ENCODE measurements at regions not wholly inside any gene's neighbourhood (a gene's known extent, or its start where the extent isn't known, plus 50 kb on each side); places are given as distances from the start of the nearest gene placed in this dataset.
"Not testable (repeated sequence)": the region's sequence is repeated elsewhere in the genome, so short reads cannot be mapped to it uniquely, and the experiment has no call there.

- H3K4me3 ChIP-seq (ENCODE audit: low read depth, low read length); POLR2A ChIA-PET; DNase-seq (ENCODE audit: low read depth, low spot score); CTCF ChIA-PET: not testable (repeated sequence)
- TF ChIP-seq, protein P1, sequence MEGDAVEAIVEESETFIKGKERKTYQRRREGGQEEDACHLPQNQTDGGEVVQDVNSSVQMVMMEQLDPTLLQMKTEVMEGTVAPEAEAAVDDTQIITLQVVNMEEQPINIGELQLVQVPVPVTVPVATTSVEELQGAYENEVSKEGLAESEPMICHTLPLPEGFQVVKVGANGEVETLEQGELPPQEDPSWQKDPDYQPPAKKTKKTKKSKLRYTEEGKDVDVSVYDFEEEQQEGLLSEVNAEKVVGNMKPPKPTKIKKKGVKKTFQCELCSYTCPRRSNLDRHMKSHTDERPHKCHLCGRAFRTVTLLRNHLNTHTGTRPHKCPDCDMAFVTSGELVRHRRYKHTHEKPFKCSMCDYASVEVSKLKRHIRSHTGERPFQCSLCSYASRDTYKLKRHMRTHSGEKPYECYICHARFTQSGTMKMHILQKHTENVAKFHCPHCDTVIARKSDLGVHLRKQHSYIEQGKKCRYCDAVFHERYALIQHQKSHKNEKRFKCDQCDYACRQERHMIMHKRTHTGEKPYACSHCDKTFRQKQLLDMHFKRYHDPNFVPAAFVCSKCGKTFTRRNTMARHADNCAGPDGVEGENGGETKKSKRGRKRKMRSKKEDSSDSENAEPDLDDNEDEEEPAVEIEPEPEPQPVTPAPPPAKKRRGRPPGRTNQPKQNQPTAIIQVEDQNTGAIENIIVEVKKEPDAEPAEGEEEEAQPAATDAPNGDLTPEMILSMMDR (IDR thresholded peaks at IDR 0.05; ENCODE audit: insufficient read depth, low read length, missing control alignments), result peak; percentile 20
Observed at GRCh38 chr20:30356854-30357467, 900.5 kb upstream of the DEFB115 start.

DNA sequence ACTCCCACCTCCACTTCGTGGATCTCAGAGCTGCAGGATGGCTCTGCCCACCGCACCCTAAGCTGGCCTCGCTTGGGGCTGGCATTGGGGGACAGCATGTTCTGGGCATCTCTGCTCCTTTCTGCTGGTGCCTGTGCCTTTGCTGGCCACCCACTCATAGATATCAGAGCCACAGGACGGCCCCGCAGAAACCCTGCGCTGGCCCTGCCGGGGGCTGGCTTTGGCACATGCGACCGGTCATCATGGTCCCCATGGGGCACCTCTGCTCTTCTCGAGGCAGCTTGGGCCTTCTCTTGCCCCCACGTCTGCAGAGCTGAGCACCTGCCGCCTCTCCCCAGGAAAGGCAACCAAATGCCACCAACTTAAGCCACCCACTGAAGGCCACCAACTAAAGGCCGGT lies 895.7 kb upstream of the DEFB115 start:
- DNase-seq (ENCODE audit: low read depth, low spot score); H3K4me3 ChIP-seq (ENCODE audit: low read depth, low read length); POLR2A ChIA-PET: not testable (repeated sequence)
- CTCF ChIA-PET, result interaction anchor here (1.0 kb wide), 1 partner anchor 15 kb away, joined by 3 read pairs; no protein-coding TSS in a partner anchor

- POLR2A ChIA-PET; DNase-seq (ENCODE audit: low read depth, low spot score); CTCF ChIA-PET: not testable (repeated sequence)
- H3K4me3 ChIP-seq (ENCODE audit: low read depth, low read length), result peak overlapping the region; percentile 93
Observed at GRCh38 chr20:30376430-30376766, 881.1 kb upstream of the DEFB115 start.

GRCh38 chr20:30376767-30377658 lies 880.5 kb upstream of the DEFB115 start:
- ChIA-PET CTCF (interaction anchor here (0.8 to 1.0 kb wide), 2 partner anchors 12 to 16 kb away, joined by 3 read pairs; no protein-coding TSS in a partner anchor), POLR2A (no interaction called here)
- H3K4me3 ChIP-seq (ENCODE audit: low read depth, low read length), result peak overlapping the region; percentile 93
- DNase-seq (ENCODE audit: low read depth, low spot score), result peak; percentile 14
- TF ChIP-seq, protein P1 (IDR thresholded peaks at IDR 0.05; ENCODE audit: insufficient read depth, low read length, missing control alignments), result peak; percentile 72

- peak overlapping the region; percentile 93; the same call in 1 of the 2 replicates for H3K4me3 ChIP-seq (ENCODE audit: low read depth, low read length)
- POLR2A ChIA-PET; CTCF ChIA-PET; DNase-seq (ENCODE audit: low read depth, low spot score): not testable (repeated sequence)
Observed at GRCh38 chr20:30378317-30378716, 879.1 kb upstream of the DEFB115 start.

- POLR2A ChIA-PET; DNase-seq (ENCODE audit: low read depth, low spot score); H3K4me3 ChIP-seq (ENCODE audit: low read depth, low read length); CTCF ChIA-PET: not testable (repeated sequence)
Observed at GRCh38 chr20:30378721-30379120, 878.7 kb upstream of the DEFB115 start.

- H3K4me3 ChIP-seq (ENCODE audit: low read depth, low read length); POLR2A ChIA-PET; DNase-seq (ENCODE audit: low read depth, low spot score); CTCF ChIA-PET: not testable (repeated sequence)
Observed at GRCh38 chr20:30384841-30385240, 872.6 kb upstream of the DEFB115 start.

GRCh38 chr20:30386099-30386498 lies 871.4 kb upstream of the DEFB115 start:
- CTCF ChIA-PET; H3K4me3 ChIP-seq (ENCODE audit: low read depth, low read length); DNase-seq (ENCODE audit: low read depth, low spot score); POLR2A ChIA-PET: not testable (repeated sequence)

GRCh38 chr20:30387823-30388222 lies 869.6 kb upstream of the DEFB115 start:
- POLR2A ChIA-PET; CTCF ChIA-PET; H3K4me3 ChIP-seq (ENCODE audit: low read depth, low read length); DNase-seq (ENCODE audit: low read depth, low spot score): not testable (repeated sequence)

- CTCF ChIA-PET; POLR2A ChIA-PET; DNase-seq (ENCODE audit: low read depth, low spot score); H3K4me3 ChIP-seq (ENCODE audit: low read depth, low read length): not testable (repeated sequence)
Observed at GRCh38 chr20:30393523-30393922, 863.9 kb upstream of the DEFB115 start.

- H3K4me3 ChIP-seq (ENCODE audit: low read depth, low read length); CTCF ChIA-PET; POLR2A ChIA-PET; DNase-seq (ENCODE audit: low read depth, low spot score): not testable (repeated sequence)
Observed at GRCh38 chr20:30397111-30397510, 860.4 kb upstream of the DEFB115 start.

- POLR2A ChIA-PET; CTCF ChIA-PET; H3K4me3 ChIP-seq (ENCODE audit: low read depth, low read length); DNase-seq (ENCODE audit: low read depth, low spot score): not testable (repeated sequence)
Observed at GRCh38 chr20:30405061-30405460, 852.4 kb upstream of the DEFB115 start.

DNA sequence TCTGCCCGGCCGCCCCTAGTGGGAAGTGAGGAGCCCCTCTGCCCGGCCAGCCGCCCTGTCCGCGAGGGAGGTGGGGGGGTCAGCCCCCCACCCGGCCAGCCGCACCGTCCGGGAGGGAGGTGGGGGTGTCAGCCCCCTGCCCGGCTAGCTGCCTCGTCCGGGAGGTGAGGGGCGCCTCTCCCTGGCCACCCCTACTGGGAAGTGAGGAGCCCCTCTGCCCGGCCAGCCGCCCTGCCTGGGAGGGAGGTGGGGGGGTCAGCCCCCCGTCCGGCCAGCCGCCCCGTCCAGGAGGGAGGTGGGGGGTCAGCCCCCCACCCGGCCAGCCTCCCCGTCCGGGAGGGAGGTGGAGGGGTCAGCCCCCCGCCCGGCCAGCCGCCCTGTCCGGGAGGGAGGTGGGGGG lies 851.9 kb upstream of the DEFB115 start:
- H3K4me3 ChIP-seq (ENCODE audit: low read depth, low read length); POLR2A ChIA-PET; CTCF ChIA-PET; DNase-seq (ENCODE audit: low read depth, low spot score): not testable (repeated sequence)

DNA sequence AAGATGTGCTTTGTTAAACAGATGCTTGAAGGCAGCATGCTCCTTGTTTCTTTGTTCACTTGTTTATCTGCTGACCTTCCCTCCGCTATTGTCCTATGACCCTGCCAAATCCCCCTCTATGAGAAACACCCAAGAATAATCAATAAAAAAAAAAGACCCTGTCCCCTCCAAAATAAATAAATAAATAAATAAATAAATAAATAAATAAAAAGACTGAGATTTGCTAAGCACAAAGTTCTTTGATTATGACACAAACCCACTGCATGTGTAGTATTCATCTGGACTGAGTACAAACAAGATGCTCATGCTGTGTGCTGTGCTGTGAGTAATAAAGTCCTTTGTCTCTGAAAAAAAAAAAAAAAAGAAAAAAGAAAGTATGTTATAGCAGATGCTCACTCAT lies 851.1 kb upstream of the DEFB115 start:
- POLR2A ChIA-PET, result not testable (repeated sequence)

More for the DNA sequence above, 851.1 kb upstream of the DEFB115 start:
- CTCF ChIA-PET; H3K4me3 ChIP-seq (ENCODE audit: low read depth, low read length); DNase-seq (ENCODE audit: low read depth, low spot score): not testable (repeated sequence)
